SIG-M5 (cell line): ENCODE measurements at regions not wholly inside any gene's neighbourhood (a gene's known extent, or its start where the extent isn't known, plus 50 kb on each side); places are given as distances from the start of the nearest gene placed in this dataset.

Source experiments
- DNase-seq: peaks from one replicate; lab custom pipeline; 2025; lab: John Stamatoyannopoulos, UW

DNA sequence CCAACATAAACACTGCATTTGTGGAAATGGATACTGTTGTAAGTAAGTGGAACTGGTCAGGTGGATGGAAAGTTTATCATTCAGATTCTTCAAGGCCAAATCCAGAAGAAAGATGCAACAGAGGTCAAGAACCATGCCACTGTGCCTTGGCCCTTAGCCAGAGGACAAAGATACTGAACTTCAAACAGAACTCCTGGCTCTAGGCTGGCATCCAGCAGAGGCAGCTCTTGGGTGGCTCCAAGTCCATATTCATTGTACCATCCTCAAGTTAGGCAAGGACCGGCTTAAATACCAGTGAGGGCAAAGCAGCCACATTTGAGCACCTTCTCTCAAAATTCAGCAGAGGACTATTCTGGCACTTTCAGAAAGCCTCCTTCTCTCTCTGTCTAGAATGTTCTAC, 53.2 kb downstream of the DNAAF9 start:
- no peak for DNase-seq

DNA sequence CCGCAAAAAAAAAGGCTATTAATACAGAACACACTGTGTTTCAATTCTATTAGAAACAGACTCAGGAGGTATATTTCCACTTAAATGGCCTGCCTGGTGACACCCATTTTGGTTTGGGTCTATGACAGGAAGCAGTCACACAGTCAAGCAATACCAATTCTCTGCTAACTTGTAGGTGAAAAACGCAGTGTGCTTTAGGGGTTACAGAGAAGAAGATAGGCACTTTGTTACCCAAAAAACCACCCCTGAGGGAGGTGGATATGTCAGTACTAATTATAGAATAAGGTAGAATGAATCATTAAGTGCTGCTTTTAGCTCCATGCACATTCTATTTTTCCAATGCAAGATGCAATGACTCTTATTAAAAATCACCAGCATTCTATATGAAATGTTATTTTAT, 53.8 kb downstream of the DNAAF9 start:
- no peak for DNase-seq

DNA sequence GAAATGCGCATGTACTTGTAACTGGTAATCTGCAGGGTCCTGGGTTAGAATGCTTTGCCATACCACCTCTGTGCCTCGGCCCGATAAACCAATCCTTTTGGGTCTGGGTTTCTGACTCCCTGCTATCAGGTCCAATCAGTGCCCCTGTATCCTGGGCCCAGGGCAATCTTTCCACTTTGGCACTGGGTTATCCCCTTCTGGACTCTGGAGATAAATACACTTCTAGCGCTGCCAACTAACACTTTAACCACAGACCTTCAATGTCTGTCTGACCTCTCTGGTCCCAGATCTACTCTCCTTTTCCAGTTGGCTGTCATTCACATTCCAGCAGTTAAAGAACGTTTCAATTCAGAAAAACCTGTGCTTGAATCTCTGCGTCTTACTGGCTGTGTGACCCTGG, 55.3 kb downstream of the DNAAF9 start:
- no peak for DNase-seq

DNA sequence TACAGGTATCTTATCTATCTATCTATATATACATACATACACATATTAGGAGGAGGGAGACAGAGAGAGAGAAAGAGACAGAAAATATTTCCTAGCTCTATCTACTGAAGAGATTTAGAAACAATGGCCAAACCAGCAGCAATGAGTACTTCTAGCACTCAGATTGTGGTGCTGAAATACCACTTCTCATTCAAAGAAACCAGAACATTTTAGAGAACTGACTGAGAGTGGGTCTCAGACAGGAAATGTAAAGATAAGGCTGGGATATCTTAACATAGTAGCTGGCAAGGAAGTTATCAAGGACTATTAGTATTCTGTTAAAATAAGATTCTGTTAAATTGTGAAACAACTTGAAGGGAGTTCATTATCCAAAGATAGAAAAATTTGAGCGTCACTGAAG, 57.0 kb downstream of the DNAAF9 start:
- DNase-seq: no peak

DNA sequence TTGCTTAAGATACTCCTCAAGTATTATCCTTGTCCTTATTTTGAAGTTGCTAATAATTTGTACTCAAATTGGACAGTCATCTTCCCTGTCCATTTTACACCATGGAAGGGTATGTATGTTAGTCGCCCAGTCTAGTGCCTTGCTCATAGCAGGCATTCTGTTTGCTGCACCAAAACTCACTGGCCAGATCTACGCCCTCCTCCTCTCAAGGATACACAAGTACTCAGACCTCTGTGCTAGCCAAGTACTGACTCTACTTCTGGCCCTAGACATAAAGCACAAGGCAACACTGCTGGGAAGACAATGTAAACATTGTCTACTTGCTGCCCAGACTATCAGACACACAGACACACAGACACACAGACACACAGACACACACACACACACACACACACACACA, 57.7 kb downstream of the DNAAF9 start:
- no peak for DNase-seq

DNA sequence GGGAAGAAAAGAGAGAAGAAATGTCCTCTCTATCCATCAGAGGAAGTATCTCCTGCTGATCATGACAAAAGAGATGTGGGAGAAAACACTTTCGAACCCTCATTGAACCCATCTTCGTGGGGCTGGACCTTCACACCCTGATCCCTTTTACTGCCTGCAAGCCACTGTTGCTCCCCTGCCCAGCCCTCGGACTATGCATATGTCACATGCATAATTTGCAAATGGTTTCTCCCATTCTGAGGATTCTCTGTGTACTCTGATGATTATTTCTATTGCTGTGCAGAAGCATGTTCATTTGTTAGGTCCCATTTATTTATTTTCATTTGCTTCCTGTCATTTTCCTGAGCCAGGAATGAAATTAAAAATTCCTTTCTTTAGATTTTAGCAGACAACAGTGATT, 64.7 kb downstream of the DNAAF9 start:
- DNase-seq: no peak

DNA sequence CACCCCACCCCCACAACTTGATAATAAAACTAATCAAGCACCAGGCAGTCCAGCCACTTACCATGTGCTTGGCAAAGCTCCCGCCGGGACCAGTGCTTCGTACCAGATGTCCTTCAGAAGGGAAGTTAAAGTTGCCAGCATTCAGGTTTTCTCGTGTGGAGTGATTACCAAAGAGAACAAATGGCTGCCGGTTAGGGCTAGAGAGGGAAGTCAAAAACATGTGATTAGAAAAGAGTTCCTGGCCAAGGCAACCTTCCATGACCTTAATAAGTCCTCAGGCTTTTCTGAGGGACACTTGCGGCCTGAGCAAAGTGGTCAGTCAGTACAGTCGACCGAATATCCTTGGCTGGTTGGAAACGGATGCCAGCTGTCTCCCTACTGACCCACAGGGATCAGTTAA, 67.0 kb downstream of the DNAAF9 start:
- DNase-seq: no peak

DNA sequence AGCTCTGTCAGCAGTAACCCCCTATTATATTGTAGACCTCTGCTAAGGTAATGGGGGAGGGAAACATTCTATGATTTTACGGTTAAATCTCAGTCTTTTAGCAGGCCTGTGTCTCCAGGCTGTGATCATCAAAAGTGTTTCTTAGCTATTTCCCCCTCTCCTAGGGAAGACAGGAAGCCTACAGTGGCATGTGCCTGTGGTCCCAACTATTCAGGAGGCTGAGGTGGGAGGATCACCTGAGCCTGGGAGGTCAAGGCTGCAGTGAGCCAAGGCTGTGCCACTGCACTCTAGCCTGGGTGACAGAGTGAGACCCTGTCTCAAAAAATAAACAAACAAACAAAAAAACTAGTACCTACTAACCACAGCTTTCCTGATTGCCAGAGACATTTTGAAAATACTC, 67.9 kb downstream of the DNAAF9 start:
- no peak for DNase-seq

DNA sequence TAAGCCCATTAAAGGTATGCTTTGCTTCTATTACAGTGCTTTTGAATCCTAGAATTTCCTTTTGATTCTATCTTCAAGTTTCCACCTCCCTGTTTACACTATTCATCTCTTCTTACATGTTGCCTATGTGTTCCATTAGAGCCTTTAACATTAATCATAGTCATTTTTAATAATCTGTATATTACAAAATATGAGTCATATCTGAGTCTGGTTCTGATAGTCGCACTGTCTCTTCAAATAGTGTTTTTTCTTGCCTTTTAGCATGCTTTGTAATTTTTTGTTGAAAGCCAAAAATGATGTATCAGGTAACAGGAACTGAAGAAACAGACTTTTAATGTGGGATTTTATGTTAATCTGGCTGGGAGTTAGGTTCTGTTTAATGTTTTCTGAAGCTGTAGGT, 68.4 kb downstream of the DNAAF9 start:
- no peak for DNase-seq

DNA sequence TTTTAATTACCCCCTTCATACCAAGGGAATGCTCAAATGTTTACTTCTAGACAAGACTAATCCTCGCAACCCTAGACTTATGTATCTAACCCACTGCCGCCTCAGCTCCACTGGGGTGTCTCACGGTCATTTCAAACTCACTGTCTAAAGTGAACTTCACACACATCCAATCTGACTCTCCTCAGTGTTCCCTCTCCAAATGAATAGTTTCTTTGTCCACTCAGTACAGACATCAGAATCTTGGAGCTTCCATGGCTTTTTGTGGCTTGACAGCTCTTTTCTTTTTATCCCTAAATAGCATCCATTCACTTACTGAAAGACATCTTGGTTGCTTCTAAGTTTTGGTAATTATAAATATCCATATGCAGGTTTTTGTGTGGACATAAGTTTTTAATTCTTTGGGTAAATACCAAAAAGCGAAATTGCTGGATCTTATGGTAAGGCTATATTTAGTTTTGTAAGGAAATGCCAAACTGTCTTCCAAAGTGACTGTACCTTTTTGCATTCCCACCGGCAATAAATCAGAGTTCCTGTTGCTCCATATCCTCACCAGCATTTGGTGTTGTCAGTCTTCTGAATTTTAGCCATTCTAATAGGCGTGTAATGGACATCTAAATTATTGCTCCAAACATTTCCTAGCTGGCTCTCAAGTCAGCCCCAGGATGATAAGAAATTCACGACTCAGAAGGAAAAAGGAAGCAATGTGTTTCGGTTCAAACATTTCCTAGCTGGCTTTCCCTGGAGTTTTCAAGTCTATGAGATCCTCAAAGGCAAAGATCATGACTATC, 73.1 kb downstream of the DNAAF9 start:
- no peak for DNase-seq

DNA sequence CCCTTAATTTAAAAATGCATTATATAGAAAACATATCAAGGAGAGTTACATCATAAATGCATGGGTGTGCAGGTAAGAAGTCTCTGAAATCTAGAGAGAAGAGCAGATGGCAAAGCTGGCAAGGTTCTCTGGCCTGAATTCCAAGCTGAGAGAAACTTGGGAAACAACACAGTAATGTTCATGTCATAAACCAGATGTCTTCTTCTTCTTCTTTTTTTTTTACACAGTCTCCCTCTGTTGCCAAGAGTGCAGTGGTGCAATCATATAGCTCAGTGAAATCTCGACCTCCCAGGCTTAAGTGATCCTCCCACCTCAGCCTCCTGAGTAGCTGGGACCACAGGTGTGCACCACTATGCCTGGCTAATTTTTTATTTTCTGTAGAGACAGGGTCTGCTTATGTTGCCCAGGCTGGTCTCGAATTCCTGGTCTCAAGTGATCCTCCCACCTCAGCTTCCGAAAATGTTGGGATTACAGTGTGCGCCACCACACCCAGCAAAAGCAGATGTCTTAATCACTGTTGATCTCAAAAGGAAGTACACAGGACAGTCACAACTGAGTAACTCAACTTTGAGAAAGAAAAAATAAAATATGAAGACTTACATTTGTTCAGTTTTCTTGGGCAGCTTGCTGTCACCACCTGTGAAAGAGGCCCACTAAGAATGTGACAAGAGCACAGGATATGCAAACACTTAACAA, 77.3 kb downstream of the DNAAF9 start:
- DNase-seq: no peak

DNA sequence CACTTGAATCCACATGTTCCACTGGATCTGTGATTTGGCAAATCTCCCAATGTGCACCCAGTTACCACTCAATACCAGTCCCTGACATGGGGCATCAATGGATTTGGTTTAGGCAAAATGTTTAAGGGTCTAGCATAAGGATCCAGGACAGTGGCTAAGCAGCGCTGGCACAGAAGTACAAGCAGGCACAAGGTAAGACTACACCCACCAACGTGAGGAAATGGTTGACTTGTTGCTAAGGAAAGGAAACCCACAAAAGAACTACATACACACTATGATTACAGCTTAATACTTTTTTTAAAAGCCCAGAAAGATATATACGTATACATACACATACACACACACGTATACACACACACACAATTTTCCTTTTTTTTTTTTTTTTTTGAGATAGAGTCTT, 79.0 kb downstream of the DNAAF9 start:
- no peak for DNase-seq

DNA sequence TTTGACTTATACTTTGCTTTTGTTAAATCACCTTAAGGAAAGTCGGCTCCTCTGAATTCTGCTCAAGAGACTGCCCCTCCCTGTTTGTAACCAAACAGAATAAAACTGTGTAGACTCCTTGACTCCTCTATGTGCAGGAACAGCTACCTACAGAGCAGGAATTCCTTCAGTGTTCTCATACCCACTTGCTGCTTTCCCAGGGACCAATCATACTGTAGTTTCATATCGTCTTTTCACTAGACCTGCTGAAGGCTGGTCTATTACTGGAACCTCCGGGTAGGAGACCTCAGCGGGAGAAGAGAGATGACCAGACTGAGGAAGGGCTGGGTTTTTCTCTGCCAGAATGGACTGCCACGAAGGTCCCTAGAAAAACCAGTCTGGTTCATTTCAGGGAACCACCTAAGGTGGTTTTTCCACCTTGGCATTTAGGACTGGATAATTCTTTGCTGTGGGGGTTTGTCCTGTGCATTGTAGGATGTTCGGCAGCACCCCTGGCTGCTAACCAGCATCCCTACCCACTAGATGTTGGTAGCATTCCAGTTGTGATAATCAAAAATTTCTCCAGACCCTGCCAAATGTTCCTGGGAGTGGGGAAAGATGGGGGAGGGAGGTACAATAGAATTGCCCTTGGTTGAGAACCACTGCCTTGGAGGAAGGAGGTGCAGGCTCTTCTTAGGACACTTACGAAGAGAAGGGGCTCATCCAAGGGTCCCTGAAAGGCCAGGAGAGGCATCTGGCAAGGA, 80.5 kb downstream of the DNAAF9 start:
- no peak for DNase-seq

DNA sequence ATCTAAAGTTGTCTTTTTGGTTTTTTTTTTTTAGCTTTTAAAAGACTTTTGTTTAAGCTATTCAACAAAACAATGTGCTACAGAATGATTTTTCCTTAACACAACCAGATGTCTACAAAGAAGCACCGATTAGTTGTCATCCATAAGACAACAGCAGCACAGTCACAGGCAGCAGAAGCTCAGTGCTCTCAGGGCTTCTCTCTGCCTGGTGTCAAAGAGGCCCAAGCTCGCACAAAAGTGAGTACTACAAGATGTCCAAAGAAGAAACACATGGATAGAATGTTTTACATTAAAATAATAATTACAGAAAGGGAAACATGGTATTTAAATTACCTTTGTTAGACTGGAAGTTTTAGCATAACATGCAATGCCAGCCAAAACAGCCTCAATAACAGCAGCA, 81.6 kb downstream of the DNAAF9 start:
- DNase-seq: no peak

DNA sequence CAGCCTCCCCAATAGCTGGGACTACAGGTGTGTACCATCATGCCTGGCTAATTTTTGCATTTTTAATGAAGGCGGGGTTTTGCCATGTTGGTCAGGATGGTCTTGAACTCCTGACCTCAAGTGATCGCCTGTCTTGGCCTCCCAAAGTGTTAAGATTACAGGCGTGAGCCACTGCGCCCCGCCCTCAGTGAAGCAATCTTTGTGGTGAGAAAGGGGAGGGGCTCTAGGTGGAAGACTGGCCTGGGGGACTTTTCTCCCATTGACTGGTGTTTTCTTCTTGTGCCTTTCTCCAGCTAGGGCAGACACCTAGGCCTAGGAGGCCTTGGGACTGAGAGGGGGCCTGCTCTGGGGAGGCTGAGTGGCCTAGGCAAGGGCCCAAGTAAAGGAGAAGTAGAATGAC, 84.1 kb downstream of the DNAAF9 start:
- peak; percentile 19 for DNase-seq

DNA sequence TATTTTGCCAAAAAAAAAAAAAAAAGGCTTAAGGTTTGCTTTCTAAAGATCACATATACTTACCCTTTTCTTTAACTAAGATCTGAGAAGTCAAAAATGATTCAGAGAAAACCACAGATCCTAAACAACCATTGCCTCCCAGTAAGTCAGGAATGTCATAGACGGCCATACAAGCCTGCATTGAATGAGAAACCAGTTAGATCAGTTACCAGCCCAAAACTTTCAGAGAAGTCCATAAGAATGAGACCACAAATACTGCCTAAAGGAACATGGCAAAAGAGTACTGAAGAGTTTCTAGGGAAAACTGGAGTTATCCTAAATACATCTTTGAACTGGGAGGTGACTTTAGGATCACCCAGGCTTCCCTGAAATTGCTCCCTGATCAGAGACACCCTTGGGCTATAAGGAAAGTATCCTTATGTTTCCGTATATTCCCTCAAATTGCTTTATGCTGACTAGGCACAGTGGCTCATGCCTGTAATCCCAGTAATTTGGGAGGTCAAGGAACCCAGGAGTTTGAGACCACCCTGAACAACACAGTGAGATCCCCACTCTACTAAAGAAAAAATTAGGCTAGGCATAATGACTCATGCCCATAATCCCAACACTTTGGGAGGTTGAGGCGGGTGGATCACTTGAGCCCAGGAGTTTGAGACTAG, 79.4 kb upstream of the SLC4A11 start:
- no peak for DNase-seq

DNA sequence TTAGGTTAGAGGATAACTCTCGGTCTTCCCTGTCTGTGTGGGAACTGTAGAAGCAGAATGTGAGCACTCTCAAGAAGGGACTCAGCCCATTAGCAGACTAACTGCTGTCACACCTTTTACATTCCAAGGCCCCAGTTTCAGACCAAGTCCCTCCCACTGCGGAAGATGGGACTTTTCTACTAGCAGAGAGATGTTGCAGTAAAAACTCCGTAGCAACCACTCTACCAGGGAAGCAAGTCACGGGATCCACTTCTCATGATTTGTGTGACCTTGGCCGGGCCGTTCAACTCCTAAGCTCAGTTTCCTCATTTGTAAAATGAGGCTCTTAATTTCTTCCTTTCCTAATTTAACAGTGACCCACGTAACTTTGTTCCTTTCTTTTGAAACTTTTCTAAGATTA, 77.1 kb upstream of the SLC4A11 start:
- no peak for DNase-seq

DNA sequence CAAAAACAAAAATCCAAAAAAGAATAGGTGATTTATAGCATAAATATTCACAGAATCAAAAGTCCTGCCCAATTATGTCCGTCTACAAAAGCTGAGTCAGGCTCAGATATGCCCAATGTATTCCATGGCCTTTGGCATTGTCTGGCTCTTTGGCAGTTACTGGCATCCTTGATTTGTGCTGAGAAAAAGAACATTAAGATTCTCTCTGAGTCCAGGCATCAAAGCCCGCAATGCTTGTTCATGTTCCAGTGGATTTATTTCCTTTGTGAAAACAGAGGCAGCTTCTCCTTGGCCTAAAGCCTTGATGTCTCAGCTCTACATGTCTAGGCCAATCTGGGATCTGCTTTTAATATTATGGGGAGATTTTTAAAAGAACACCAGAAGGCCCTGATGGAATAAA, 76.1 kb upstream of the SLC4A11 start:
- DNase-seq: no peak

DNA sequence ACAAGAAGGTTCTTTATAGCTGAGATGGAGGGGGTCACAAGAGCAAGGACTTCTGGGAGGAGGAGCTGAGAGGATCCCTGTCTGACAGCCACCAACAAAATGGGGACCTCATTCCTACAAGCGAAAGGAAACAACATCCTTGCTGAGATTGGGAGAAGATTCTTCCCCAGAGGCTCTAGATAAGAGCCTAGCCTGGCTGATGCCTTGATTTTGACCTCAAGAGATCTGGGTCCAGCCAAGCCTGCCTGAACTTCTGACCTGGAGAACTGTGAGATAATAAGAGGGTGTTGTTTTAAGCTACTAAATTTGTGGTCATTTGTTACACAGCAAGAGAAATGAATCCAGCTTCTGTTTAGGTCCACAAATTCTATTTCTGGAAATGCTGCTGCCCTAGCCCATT, 75.4 kb upstream of the SLC4A11 start:
- no peak for DNase-seq

DNA sequence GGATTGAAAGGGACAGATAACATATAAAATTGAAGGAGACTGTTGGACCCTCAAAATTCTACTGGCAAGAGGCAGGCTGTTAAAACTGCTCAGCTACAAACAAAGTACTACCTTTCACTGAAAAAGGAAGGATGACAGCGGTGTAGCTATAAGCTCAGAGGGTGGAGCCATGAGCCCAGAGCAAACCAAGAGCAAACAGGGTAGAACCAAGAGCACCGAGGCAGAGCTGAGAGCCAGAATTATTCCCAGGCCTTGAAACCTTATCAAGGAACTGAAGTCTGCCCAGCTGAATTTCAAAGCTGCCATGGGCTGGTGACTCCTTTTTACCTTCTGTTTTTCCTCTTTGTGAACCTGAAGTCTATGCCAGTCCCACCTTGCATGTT, 74.7 kb upstream of the SLC4A11 start:
- DNase-seq: no peak

DNA sequence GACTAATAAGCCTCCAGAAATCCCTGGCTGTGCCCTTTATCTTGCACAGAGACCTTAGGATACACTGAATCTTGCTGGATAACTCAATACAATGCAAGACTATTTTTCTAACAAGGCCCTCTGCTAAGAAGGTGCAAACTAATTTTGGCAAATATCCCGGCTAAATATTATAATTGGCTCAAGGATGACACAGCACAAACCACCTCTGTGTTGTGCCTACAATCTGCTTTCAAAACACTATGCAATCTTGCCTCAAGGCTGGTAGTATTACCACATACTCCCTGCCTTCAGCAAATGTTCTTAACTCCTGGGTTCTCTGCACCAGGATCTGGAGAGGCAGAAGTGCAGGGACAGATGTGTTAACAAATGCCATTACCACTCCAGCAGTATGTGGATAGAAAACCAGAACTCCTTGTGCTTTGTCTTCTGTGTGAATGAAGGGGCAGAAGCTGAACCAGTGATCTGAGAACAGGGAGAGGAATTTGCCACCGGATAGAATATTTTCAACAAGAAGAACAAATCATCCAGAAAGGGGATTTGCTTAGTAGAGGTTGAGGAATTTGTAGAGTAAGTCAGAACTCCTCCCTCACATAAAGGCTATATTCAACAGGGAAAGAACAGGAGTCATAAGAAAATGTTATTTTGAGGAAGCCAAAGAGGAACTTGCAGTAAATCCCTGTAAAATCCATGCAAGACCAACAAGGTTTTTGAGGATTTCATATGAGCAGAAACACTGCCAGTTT, 74.1 kb upstream of the SLC4A11 start:
- DNase-seq: peak; percentile 52

DNA sequence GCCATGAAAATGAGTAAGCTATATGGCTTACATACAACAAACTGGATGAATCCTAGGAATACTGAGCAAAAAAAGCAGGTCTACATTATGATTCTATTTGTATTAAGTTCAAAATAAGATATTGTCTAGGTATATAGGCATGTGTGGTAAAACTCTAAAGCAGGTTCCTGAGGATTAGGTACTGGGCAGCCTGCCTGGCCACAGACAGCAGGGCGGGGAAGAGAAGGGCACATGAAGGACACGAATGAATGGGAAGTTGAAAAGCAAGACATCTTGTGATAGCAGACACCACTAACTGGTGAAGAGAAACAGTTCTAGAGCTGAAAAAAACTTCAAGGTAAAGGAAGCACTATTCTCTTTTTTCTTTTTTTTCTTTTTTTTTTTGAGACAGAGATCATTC, 72.6 kb upstream of the SLC4A11 start:
- no peak for DNase-seq
